ENCODE measurements at regions not wholly inside any gene's neighbourhood (a gene's known extent, or its start where the extent isn't known, plus 50 kb on each side); places are given as distances from the start of the nearest gene placed in this dataset.
A peak's percentile ranks its signal among the peaks of the same experiment; 100 is the strongest.

DNA sequence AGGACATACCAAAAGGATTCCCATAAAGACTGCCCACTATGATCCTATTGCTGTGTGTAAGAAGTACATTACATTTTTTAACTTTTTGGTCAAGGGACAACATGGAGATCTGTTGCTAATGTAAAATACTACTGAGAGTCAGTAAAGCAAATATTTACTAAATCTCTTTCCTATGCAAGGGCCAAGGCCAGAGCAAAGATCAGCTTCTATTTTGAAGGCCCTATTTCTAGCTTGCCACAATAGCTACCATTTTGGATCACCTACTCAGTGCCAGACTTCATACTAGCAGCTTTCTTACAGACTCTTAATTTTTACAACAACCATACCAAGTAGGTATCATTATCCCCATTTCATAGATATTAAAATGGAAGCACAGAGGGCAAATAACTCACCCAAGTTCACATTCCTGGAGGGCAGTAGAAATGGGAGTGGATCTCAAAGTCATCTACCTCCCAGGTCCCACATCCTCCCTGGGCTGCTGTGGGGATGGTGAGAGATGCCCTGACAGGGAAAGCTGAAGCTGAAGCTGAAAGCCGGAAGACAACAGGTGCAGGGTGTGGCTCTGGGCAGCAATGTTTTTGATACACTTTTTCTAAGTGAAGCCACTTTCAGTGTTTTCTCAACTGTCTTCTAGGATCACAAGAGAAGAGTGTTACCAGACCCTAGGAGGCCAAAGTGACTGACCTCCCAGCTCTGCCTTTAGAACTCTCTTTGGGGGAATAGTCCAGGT is 321.2 kb downstream of the UBE3D start:
- no peaks in the 10 kb centered on the region for H4K20me1 ChIP-seq (ENCODE audit: control insufficient read depth, extremely low read depth, insufficient read depth, low read length)
- no peak overlapping the region for H3K4me3 ChIP-seq (replicated peaks in 1 of 4; ENCODE audit: control extremely low read depth in 1 of 4, insufficient read depth in 1 of 4, low read depth in 3 of 4, low read length in 4 of 4)
- H3K27me3 ChIP-seq (ENCODE audit: control insufficient read depth, insufficient read depth, low read length) = peaks cover 5% of the 10 kb centered on the region
- TF ChIP-seq EZH2 (IDR thresholded peaks at IDR 0.05; ENCODE audit: low read length, missing control alignments) = no peak
- TF ChIP-seq, protein P1, sequence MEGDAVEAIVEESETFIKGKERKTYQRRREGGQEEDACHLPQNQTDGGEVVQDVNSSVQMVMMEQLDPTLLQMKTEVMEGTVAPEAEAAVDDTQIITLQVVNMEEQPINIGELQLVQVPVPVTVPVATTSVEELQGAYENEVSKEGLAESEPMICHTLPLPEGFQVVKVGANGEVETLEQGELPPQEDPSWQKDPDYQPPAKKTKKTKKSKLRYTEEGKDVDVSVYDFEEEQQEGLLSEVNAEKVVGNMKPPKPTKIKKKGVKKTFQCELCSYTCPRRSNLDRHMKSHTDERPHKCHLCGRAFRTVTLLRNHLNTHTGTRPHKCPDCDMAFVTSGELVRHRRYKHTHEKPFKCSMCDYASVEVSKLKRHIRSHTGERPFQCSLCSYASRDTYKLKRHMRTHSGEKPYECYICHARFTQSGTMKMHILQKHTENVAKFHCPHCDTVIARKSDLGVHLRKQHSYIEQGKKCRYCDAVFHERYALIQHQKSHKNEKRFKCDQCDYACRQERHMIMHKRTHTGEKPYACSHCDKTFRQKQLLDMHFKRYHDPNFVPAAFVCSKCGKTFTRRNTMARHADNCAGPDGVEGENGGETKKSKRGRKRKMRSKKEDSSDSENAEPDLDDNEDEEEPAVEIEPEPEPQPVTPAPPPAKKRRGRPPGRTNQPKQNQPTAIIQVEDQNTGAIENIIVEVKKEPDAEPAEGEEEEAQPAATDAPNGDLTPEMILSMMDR (conservative IDR thresholded peaks at IDR 0.05 in 1 of 2, IDR thresholded peaks at IDR 0.05 in 1 of 2; ENCODE audit: low read depth in 1 of 2, low read length in 2 of 2) = no peak
- H3K27ac ChIP-seq (ENCODE audit: insufficient read depth, low read length) = no peak overlapping the region
- no peaks in the 10 kb centered on the region for H3K79me2 ChIP-seq (ENCODE audit: control insufficient read depth, insufficient read depth, low read length)
- DNase-seq (ENCODE audit: low read depth in 2 of 2) = no peak
- no peaks in the 10 kb centered on the region for H3K4me1 ChIP-seq (ENCODE audit: control insufficient read depth, extremely low read depth, insufficient read depth, low read length)
- no peaks in the 10 kb centered on the region for H3K9me3 ChIP-seq (ENCODE audit: control insufficient read depth, insufficient read depth, low read depth, low read length)
- no peaks in the 10 kb centered on the region for H3K36me3 ChIP-seq (ENCODE audit: control insufficient read depth, insufficient read depth, low read length)
- no peak overlapping the region for H2AFZ ChIP-seq (ENCODE audit: low read length)
- no peak overlapping the region for H3K9ac ChIP-seq (ENCODE audit: insufficient read depth, low read length)
- H3K4me2 ChIP-seq (ENCODE audit: extremely low read depth, insufficient read depth, low read length) = no peak overlapping the region

DNA sequence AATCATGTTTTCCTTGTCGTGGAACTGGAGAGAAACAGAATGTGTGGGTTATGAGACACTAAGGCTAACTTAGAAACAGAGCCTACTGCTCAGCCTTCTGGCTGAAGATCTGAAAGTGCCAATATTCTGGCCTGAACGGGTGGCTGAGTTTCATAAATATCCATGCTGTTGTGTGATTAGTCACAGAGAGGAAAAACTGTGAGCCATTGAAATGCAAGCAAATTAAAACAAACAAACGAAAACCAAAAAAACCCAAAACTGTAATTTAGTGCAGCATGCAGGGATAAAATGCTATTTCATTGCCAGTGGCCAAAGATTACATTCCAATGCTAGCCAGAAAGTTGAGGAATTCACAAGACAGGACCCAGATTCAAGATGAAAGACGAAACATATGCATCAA is 315.1 kb downstream of the UBE3D start:
- Histone ChIP-seq H3K27me3 (ENCODE audit: control insufficient read depth, insufficient read depth, low read length) (no peaks in the 10 kb centered on the region), H3K4me3 (replicated peaks in 1 of 4; ENCODE audit: control extremely low read depth in 1 of 4, insufficient read depth in 1 of 4, low read depth in 3 of 4, low read length in 4 of 4) (no peak overlapping the region), H3K4me2 (ENCODE audit: extremely low read depth, insufficient read depth, low read length) (peak overlapping the region; percentile 11), H3K4me1 (ENCODE audit: control insufficient read depth, extremely low read depth, insufficient read depth, low read length) (no peaks in the 10 kb centered on the region), H3K79me2 (ENCODE audit: control insufficient read depth, insufficient read depth, low read length) (no peaks in the 10 kb centered on the region), H4K20me1 (ENCODE audit: control insufficient read depth, extremely low read depth, insufficient read depth, low read length) (no peaks in the 10 kb centered on the region), H3K27ac (ENCODE audit: insufficient read depth, low read length) (no peak overlapping the region), H3K36me3 (ENCODE audit: control insufficient read depth, insufficient read depth, low read length) (no peaks in the 10 kb centered on the region), H3K9ac (ENCODE audit: insufficient read depth, low read length) (no peak overlapping the region), H3K9me3 (ENCODE audit: control insufficient read depth, insufficient read depth, low read depth, low read length) (no peaks in the 10 kb centered on the region), H2AFZ (ENCODE audit: low read length) (no peak overlapping the region)
- TF ChIP-seq, protein P1 (conservative IDR thresholded peaks at IDR 0.05 in 1 of 2, IDR thresholded peaks at IDR 0.05 in 1 of 2; ENCODE audit: low read depth in 1 of 2, low read length in 2 of 2) = no peak
- no peak for TF ChIP-seq EZH2 (IDR thresholded peaks at IDR 0.05; ENCODE audit: low read length, missing control alignments)
- DNase-seq (ENCODE audit: low read depth in 2 of 2) = peak; percentile 61 to 70

DNA sequence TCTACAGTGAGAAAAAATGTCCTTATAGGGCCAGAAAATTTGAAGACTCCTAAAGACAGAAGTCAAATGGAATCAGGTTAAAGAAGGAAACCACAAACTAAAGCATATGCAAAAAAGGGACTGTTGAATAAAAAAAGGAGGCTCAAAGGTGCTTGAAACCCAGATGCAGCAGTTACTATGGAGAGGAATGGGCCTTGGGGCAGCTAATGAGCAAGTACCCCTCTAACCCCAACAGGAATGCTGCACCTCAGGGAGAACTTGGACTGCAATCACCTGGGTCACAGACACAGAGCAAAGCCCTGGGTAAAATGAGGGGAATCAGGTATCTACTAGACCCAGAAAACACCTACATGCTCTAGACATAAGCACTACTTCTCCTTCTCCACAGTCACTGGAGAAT is 313.9 kb downstream of the UBE3D start:
- H3K27ac ChIP-seq (ENCODE audit: insufficient read depth, low read length) = no peak overlapping the region
- H4K20me1 ChIP-seq (ENCODE audit: control insufficient read depth, extremely low read depth, insufficient read depth, low read length) = no peaks in the 10 kb centered on the region
- no peaks in the 10 kb centered on the region for H3K27me3 ChIP-seq (ENCODE audit: control insufficient read depth, insufficient read depth, low read length)
- H3K9me3 ChIP-seq (ENCODE audit: control insufficient read depth, insufficient read depth, low read depth, low read length) = no peaks in the 10 kb centered on the region
- H3K36me3 ChIP-seq (ENCODE audit: control insufficient read depth, insufficient read depth, low read length) = no peaks in the 10 kb centered on the region
- no peak overlapping the region for H3K4me2 ChIP-seq (ENCODE audit: extremely low read depth, insufficient read depth, low read length)
- H3K4me1 ChIP-seq (ENCODE audit: control insufficient read depth, extremely low read depth, insufficient read depth, low read length) = no peaks in the 10 kb centered on the region
- no peaks in the 10 kb centered on the region for H3K79me2 ChIP-seq (ENCODE audit: control insufficient read depth, insufficient read depth, low read length)
- H2AFZ ChIP-seq (ENCODE audit: low read length) = no peak overlapping the region
- no peak overlapping the region for H3K4me3 ChIP-seq (replicated peaks in 1 of 4; ENCODE audit: control extremely low read depth in 1 of 4, insufficient read depth in 1 of 4, low read depth in 3 of 4, low read length in 4 of 4)
- H3K9ac ChIP-seq (ENCODE audit: insufficient read depth, low read length) = no peak overlapping the region
- TF ChIP-seq EZH2 (IDR thresholded peaks at IDR 0.05; ENCODE audit: low read length, missing control alignments) = no peak
- TF ChIP-seq, protein P1 (conservative IDR thresholded peaks at IDR 0.05 in 1 of 2, IDR thresholded peaks at IDR 0.05 in 1 of 2; ENCODE audit: low read depth in 1 of 2, low read length in 2 of 2) = no peak
- no peak for DNase-seq (ENCODE audit: low read depth in 2 of 2)

Measured in fibroblast of lung (primary cell).